ENCODE measurements at regions not wholly inside any gene's neighbourhood (a gene's known extent, or its start where the extent isn't known, plus 50 kb on each side); places are given as distances from the start of the nearest gene placed in this dataset.

DNA sequence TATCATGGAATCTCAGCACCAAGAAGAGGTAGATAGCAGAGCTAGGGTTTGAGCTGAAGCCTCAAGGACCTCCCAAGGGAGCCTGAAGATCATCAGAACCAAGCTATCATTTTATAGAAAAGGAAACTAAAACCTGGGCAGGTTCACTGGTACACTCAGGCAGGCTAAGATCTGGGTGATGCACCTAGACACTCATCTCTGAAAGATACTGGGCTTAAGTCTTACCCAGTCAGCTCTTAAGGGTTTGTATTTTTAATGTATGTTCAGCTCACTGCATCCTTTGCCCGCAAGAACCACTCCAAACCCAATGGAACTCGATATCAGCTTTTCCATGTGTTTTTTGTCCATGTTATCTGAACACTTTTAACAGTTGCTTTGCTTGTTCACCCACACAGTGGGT is 78.0 kb upstream of the SLC22A16 start:
- no peak for TF ChIP-seq TAF1 (IDR thresholded peaks at IDR 0.05; ENCODE audit: borderline replicate concordance, insufficient read depth, low read length)
- TF ChIP-seq, protein P1, sequence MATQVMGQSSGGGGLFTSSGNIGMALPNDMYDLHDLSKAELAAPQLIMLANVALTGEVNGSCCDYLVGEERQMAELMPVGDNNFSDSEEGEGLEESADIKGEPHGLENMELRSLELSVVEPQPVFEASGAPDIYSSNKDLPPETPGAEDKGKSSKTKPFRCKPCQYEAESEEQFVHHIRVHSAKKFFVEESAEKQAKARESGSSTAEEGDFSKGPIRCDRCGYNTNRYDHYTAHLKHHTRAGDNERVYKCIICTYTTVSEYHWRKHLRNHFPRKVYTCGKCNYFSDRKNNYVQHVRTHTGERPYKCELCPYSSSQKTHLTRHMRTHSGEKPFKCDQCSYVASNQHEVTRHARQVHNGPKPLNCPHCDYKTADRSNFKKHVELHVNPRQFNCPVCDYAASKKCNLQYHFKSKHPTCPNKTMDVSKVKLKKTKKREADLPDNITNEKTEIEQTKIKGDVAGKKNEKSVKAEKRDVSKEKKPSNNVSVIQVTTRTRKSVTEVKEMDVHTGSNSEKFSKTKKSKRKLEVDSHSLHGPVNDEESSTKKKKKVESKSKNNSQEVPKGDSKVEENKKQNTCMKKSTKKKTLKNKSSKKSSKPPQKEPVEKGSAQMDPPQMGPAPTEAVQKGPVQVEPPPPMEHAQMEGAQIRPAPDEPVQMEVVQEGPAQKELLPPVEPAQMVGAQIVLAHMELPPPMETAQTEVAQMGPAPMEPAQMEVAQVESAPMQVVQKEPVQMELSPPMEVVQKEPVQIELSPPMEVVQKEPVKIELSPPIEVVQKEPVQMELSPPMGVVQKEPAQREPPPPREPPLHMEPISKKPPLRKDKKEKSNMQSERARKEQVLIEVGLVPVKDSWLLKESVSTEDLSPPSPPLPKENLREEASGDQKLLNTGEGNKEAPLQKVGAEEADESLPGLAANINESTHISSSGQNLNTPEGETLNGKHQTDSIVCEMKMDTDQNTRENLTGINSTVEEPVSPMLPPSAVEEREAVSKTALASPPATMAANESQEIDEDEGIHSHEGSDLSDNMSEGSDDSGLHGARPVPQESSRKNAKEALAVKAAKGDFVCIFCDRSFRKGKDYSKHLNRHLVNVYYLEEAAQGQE (IDR thresholded peaks at IDR 0.05; ENCODE audit: insufficient read depth in 1 of 2, low read depth in 2 of 2, low read length in 2 of 2) = no peak
- no peak for TF ChIP-seq POLR2AphosphoS5 (IDR thresholded peaks at IDR 0.05; ENCODE audit: low read depth, low read length)
- no peak for TF ChIP-seq SIN3A (IDR thresholded peaks at IDR 0.05; ENCODE audit: borderline replicate concordance, insufficient read depth, low read length)

Measured in PFSK-1 (cell line).